HG02571 (cell line): ENCODE measurements at regions not wholly inside any gene's neighbourhood (a gene's known extent, or its start where the extent isn't known, plus 50 kb on each side); places are given as distances from the start of the nearest gene placed in this dataset.

Experiments used
- ATAC-seq: cut with Tn5 transposase; IDR thresholded peaks from one replicate; pipeline ENCODE4 v1.9.1; 2021; ENCODE audit warnings: mild to moderate bottlenecking, moderate library complexity; ENCODE audit not compliant: unreplicated experiment

DNA sequence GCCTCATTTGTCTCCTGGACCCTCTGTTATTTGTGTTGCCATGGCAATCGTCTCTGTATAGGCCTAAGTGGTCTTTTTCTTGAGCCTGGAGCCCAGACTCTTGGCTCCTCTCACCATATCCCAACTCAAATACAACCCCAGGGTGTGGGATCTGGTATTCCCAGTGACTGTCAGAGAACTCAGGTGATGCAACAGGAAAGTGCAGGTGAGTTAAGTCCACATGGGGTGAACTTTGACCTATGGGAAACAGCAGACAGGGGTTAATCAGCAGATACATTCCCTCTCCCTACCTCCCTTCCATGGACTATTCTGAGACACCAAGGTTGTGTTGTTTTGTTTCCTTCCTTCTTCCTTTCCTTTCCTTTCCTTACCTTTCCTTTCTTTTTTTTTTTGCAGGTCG lies 130.9 kb upstream of the RPS6KA3 start:
- ATAC-seq = no peak

DNA sequence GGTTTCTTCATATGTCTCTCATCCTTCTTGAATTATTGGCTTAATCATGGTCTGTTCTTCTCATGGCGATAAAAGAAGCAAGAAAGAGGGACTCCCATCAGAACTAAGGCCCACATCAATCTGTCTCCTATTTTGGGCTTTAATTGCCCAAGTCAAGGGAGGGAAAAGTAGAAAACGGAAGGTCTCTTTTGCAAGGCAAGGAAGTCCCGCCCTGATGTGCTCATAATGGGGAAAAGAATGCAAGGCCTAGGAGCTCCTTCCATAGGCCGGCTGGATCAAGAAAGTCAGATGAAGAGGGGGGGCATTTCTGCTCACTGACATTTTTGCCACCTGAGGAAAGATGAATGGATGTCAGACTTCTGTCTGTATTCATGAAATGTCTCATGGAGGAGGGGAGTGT lies 127.7 kb upstream of the RPS6KA3 start:
- no peak for ATAC-seq

DNA sequence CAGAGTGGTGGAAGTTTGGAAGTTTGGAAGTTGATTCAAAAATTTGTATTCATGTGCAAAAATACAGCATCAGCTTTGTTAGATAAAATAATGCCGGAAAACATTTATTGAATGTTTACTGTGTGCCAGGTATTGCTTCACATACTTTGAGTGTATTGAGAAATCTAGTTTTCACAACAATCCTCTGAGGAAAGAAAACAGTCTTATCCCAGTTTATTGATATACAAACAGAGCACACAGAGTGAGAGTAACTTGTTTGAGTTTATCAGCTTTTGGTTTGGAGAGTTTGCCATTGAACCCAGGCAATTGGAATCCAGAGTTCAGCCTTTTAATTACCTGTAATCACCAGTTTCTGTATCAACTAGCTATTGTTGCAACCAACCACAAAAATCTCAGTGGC lies 127.2 kb upstream of the RPS6KA3 start:
- ATAC-seq = no peak

DNA sequence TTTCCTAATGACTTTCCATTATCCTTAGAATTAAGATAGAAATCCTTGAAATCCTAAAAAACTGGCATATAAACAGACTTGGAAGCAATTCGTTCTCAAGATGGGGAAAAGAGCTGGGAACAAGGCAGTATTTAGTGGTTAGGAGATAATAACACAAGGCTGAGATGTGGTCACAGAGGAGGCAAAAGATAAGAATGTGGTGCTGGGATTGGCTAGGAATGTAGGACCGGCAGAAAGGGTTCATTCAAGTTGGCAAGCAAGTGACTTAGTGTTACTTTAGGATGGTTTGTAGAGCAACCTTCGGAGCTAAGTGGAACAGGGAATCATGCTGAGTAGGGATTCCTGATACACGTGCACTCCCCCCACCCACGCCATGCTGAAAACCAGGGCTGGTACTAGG lies 121.9 kb upstream of the RPS6KA3 start:
- no peak for ATAC-seq

DNA sequence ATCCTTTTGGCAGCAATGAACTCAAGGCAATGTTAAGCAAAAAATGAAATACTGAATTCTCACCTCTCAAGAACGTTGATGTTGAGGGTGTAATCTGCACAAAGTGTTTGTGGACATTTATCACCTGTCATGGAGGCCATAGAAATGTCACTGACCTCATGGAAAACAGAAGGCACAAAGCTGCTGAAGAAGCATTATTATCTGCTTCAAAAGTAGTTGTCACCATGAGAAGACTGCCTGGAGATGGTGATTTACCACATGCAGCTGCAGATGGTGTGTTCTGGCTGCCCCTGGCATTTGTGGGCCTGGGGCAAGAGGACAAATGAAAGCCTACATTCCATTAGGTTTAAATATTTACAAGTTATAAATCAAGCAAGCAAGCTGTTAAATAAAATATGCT lies 116.8 kb upstream of the RPS6KA3 start:
- no peak for ATAC-seq

DNA sequence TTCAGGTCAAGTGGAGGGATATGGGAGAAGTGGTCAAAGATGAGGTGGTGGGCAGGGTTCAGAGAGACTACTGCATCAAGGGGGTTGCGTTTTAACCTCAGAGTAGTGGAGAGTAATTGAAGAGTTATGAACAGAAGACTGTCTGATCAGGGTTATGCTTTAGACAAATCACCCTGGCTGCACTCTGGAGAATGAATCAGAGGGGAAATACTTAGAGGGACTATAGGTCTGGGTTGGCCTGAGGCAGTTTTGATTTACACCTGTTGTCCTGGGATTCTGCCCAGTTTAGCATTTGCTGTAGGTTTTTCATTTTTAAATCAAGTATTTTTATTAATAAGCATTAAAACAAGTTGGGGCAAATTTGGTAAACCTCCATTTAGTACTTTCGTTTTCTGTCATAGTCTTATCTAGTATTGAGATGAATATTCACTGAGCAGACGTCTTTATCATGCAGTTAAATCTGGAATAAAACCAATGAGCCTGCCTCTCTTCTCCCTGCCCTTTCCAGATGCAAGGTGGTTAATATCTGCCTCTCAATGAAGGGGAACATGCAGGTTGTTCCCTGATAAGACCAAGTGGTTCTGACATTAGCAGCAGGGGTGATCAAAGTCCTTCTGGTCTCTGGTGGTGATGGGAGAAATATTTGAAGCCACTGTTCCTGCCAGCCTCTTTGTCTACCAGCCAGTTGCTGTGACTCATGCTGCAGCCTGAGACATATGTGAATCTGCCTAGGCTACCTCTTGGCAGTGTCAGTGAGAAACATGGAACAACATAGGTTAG lies 116.0 kb upstream of the RPS6KA3 start:
- ATAC-seq = peak; percentile 50

DNA sequence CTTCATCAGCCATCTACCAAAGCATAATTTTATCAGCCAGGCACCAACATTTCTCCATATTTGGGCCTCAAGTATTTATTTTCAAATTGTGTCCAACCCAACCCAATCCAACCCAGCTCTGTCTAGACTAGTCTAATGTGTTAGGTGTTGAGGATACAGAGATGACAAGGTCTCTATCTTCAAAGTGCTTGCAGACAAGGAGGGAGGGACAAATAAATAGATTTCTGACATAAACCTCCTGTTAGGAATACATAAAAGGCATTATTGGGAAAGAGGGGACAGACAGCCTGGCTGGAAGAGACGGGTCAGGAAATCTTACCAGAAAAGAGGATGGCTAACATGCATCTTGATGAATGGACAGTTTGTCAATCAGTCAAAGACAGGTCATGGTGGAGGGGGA lies 115.4 kb upstream of the RPS6KA3 start:
- ATAC-seq = no peak

DNA sequence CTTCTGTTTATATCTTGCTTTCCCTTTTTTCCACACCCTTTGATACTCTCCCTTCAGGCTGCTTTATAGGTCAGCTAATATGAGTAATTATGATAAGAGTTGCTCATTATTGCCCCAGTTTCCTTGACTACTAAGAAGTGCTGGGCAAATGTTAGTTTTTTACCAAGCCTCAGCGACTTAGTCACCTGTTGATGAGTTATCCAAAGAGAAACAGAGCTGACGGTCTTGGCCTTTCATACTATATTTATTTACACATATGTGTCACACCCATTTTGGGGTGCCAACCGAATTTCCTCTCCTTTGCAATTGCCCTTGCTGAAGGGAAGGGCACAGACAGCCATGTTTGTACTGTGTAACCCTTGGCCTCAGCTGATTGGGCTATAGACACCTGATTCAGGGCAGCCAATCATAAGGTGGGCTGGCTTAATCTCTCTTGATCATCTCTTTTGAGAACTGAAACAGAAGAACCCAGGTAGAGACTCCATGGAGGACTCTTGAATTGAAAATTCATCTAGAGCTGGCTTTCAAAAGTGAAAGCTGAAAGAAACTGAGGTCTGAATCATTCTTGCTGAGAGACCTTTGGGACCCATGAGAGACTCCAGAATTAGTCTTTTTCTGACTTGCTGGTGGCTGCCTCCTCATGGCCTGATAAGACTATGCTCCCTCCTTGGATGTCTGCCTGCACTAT lies 111.7 kb upstream of the RPS6KA3 start:
- no peak for ATAC-seq

DNA sequence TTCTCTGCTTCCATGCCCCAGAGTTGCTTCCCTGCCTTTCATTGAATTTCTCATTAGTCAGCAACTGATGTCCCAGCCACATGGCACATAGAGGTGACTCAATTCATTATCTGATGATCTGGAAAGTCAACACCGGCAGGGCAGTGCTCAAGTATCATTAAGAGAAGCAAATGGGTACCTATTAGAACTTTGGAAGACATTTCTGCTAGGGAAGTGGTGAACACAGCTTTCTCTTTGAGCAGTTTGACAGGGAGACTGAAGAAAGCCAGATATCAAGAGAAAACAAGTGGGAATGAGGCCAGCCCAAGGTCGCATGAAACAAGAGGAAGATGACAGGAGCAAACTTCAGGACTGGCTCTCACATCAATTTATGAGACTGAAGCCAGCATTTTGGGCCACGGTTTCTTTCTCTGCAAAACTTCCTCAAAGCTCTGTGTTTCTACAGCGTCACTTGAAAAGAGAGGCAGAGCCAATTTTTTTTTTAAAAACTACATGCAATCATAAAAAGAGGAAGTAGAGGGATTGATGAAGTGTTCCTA lies 108.3 kb upstream of the RPS6KA3 start:
- no peak for ATAC-seq

DNA sequence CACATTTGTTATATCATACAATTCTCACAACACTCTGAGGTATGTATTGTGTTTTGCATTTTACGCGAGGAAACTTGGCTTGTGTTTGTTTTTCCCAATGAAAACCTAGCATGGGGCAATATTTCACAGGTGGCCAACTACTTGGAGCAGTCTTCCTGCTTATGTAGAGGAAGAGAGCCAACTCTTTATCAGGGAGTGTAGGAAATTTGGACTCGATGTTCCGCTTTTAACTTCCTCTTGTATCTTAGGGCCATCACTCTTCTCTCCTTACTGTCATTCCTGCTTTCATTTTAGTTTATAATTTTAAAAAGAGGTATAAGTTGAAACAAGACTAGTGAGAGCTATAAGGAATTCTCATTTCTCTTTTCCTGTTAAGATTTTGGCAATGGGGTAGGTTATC lies 107.7 kb upstream of the RPS6KA3 start:
- no peak for ATAC-seq

DNA sequence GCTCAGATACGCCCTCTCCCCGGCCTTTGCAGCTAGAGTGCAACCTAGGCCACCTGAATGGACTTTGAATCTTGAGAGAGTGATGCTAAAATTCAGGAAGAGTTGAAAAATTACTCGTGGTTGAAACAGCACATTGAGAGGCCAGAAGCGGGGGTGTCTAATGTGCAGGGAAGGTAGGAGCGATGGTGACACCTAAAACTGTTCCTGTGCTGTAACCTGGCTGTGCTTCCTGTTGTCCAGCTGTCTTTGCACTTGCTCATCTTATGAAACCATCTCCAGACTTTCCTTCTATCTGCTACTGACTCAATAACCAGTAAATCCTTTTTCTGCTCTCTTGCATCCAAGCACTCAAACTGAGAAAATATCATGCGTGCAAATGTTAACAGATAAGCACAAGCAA lies 106.4 kb upstream of the RPS6KA3 start:
- no peak for ATAC-seq

DNA sequence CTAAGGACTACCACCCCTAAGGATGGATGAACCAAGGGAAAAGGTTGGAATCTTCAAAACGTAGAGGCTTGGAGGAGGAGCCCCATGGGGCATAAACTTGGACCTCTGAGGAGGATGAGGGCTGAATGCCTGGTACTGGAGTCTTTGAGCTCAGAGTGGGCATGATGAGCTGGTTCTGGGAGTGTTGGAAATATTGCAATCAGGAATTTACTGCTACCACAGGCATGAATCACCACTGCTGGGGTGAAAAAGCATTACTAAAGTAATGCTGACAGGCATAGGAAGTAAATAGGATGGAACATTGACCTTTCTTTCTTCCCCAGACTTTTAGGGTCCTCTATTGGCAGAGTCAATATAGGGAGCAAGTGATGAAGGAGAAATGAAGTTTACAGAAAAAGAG lies 105.8 kb upstream of the RPS6KA3 start:
- no peak for ATAC-seq

DNA sequence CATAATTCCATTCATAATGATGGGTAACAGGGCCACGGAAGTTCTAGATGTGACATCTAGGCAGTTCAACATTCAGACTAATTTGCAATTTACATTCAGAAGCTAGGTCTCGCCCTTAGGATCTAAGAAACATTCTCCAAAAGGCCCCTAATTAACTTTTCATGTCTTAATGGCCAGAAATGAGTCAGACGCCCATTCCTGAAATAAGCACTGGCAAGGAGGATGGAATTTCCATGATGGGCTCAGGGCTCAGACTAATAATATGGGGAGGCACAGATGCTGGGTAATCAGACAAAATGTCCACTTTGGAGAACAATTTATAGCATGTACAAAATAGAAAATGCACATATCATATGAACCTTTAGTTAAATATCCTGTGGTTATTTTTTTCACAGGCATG lies 102.8 kb upstream of the RPS6KA3 start:
- ATAC-seq = no peak

DNA sequence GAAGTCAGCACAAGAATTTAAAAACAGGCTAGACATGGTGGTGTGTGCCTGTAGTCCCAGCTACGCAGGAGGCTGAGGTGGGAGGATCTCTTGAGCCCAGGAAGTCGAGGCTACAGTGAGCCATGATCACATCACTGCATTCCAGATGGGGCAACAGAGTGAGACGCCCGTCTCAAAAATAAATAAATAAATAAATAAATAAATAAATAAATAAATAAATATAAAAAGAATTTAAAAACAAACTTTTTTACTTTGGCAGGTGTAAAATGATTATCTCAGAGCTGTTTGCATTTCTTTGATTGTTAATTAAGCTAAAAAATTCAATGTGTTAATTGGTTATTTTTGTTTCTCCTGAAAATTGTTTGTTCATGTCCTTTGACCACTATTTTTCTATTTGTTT lies 97.5 kb upstream of the RPS6KA3 start:
- ATAC-seq = no peak

DNA sequence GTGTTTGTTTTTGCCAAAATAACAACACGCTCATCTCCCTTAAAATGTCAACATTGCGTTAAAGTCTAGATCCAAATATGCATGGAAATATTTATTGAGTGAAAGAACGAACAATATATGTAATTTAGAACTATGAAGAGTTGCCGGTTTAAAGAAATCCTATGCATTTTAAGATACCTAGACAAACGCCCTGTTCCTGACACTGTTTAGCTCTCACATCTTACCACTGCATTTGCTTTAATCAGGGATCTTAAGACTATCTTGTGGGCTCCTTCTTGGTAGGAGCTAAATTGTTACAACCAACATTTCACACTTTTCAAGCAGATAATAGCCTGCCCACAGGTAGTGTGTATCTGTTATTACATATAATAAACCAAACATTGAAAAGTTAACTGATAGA lies 96.6 kb upstream of the RPS6KA3 start:
- ATAC-seq = no peak

DNA sequence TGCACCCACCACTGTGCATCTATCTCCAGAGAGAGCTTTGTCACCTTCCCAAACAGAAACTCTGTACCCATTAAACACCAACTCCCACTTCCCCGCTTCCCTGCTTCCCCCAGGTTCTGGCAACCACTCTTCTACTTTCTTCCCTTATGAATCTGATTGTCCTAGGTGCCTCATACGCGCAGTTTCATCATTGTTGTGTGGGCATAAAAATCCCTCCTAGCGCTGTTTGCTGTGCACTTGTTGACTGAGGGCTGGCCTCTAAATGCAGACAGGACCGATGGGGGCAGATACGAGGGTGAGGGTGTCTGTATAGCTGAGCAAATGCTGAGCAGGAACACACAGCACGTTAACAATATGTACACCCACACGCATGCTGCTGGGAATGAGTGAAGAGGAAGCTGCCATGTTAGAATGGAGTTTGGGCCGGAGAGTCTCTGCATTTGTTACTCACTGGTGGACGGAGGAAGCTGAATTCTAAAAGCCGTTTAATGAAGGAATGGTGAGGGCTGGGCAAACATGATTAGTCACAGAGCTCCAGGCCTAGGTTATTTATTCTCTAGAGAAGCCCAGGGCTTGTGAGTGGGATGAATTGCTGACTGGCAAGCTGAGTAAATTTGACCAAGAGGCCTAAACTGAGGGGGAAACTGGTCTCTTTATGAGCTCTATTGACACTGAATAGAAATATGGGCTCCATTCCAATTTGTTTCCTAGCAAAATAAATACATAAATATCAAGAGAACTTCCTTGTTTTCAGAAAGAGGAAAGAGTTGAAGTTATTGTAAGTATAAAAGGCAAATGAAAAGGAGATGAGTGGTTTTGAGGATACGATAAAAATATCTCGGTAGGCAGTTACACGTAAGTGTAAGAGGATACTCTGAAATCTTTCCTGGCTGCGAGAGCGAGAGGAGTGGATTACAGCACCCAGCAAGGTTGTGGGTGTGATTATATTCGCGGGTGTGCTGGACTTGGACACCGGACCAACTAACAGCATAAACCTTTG lies 95.9 kb upstream of the RPS6KA3 start:
- no peak for ATAC-seq

DNA sequence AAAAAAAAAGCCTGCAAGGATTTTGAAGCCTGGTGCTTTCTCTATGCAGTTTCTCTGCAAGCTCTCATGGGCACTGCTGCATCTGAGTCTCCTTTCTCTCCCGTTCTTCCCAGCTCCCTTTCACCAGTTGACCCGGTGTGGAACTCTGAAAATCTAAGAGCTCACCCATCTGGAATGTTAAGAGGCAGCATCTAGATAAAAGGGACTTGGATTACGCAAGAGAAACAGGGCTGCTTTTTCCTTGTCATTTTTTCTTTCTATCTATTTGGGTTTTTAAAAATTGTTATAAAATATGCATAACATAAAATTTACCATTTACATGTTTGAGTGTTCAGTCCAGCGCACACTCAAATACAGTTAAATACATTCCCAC lies 95.2 kb upstream of the RPS6KA3 start:
- no peak for ATAC-seq

DNA sequence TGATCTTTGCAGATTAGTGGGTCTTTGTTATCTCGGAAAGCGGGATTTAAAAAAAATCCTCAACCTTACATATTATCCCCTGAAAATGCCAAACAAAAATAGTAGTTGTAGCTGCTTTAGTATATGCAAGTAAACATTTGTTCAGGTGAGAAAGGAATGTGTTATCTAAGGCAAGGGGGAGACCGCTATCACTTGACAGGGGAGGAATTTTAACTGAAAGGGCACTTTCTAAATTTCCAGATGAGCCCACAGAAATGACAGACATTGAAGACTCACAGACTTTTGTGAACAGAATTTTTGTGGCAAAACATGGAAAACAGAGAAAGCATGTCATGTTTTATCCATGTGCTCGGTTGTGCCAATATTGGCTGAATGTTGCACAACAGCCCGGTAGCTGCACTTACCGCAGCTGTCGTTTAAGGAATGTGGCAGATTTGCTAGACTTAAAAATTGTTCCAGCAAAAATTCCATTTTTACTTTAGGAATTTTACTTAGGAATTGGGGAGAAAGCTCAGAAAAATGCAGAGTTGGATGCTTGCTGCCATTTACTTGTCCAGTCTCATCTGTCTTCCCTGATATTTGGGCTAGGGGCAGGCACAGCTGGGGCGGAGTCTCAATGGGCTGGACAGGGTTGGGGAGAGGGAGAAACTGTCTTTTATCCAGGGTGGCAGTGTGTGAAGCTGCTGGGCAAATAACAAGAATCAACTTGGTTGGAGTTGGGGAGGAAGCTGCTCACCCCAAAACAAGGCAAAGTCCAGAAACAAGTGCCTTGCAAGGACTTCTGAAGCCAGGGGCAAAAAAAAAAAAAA lies 94.6 kb upstream of the RPS6KA3 start:
- ATAC-seq = no peak

DNA sequence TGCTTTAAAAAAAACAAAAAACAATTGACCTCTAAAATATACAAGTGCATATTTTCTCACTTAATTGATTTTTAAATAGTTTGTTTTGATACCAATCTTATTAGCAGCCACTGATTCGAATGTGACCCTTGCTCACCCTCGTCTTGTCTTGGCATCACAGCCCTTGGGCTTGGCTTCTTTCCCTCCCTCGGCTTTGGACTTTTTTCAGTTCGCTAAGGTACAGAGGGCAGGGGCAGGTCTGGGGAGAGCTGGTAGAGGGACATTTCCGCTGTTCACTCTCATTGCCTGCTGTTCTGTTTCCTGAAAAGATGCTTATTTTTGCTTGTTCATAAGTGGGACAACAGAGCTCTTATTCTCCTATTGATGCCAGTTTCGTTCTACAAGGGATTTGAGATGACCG lies 88.5 kb upstream of the RPS6KA3 start:
- no peak for ATAC-seq

DNA sequence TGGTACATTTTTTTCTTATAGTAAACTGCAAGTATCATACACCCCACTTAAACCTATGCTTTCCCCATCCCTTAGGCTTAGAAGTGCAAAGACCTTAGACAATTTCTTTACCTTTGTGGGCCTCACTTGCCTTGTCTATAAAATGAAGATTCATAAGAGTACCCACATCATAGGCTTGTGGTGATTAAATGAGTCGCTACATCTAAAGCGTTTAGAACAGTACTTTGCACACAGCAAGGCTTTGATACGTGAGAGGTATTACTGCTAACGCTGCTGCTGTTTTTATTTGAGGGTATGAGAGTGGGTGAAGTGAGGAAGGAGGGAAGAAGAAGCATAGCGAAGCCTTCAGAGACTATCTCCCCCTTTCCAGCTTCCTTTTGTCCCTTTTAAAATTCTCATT lies 87.8 kb upstream of the RPS6KA3 start:
- no peak for ATAC-seq
